Natural killer cell (primary cell): ENCODE measurements at regions not wholly inside any gene's neighbourhood (a gene's known extent, or its start where the extent isn't known, plus 50 kb on each side); places are given as distances from the start of the nearest gene placed in this dataset.

Experiments used
- ATAC-seq, 3 donors: fragments of 150-1000 bp in 2 of 3; fragments of 200-7000 bp in 1 of 3; cut with Tn5 transposase; 1 replicate in 1 of 3; 2 replicates in 2 of 3; pipeline ENCODE4 v1.10.0; 2021; ENCODE audit warnings: mild to moderate bottlenecking in 2 of 3, moderate library complexity in 2 of 3
- DNase-seq, 2 donors: peaks; one replicate each; pipeline versions ENCODE4 v3.0.0 to v3.0.0-alpha.2; 2013 to 2021; ENCODE audit warnings: mixed read lengths in 1 of 2
- H3K27ac ChIP-seq: one replicate; pipeline ENCODE4 v1.5.1; 2013; ENCODE audit warnings: mild to moderate bottlenecking, low read length
- H3K27me3 ChIP-seq: one replicate; pipeline ENCODE4 v1.6.1; 2013; ENCODE audit warnings: low read length; ENCODE audit not compliant: control insufficient read depth, insufficient read depth
- H3K36me3 ChIP-seq: one replicate; pipeline ENCODE4 v1.6.1; 2013; ENCODE audit warnings: low read length; ENCODE audit not compliant: control insufficient read depth, insufficient read depth
- H3K4me1 ChIP-seq: one replicate; pipeline ENCODE4 v1.6.1; 2013; ENCODE audit warnings: low read length; ENCODE audit not compliant: control insufficient read depth, insufficient read depth
- H3K4me3 ChIP-seq: one replicate; pipeline ENCODE4 v1.5.1; 2013; ENCODE audit warnings: low read length
- H3K9me3 ChIP-seq: one replicate; pipeline ENCODE4 v1.6.1; 2013; ENCODE audit warnings: low read length; ENCODE audit not compliant: control insufficient read depth, insufficient read depth
- H3K27ac Mint-ChIP-seq, 2 donors: one replicate each; pipeline ENCODE4 v1.8.0; 2022; ENCODE audit warnings: mild to moderate bottlenecking in 2 of 2, mixed read lengths in 2 of 2, moderate library complexity in 1 of 2
- H3K27me3 Mint-ChIP-seq, 2 donors: one replicate each; pipeline ENCODE4 v1.8.0; 2022; ENCODE audit warnings: low read depth in 2 of 2, mixed read lengths in 2 of 2
- H3K36me3 Mint-ChIP-seq: one replicate; pipeline ENCODE4 v1.8.0; 2022; ENCODE audit warnings: mixed read lengths
- H3K4me1 Mint-ChIP-seq, 2 donors: one replicate each; pipeline ENCODE4 v1.8.0; 2022; ENCODE audit warnings: mixed read lengths in 2 of 2
- H3K4me3 Mint-ChIP-seq: one replicate; pipeline ENCODE4 v1.8.0; 2022; ENCODE audit warnings: mild to moderate bottlenecking, moderate library complexity, mixed read lengths
- H3K9me3 Mint-ChIP-seq, 2 donors: one replicate each; pipeline ENCODE4 v1.8.0; 2022; ENCODE audit warnings: mixed read lengths in 2 of 2
- WGBS: methylation state at CpG from one replicate; pipeline ENCODE4 v1.1.7; 2013; ENCODE audit warnings: missing lambda C conversion rate; ENCODE audit not compliant: insufficient coverage; 5-methylcytosine and 5-hydroxymethylcytosine counted together
- intact Hi-C: fragments of 100-400 bp; cut with micrococcal nuclease; formaldehyde crosslinking; loops from one replicate; pipeline ENCODE4 v1.14.2; 2022
- TF ChIP-seq, protein P1 (sequence below): fragments of 200-600 bp; IDR thresholded peaks from one replicate; pipeline ENCODE4 v1.8.0; 2022; ENCODE audit warnings: antibody characterized with exemption

- no peaks in the 10 kb centered on the region for H3K36me3 Mint-ChIP-seq
- Histone ChIP-seq H3K27me3 (no peaks in the 10 kb centered on the region), H3K9me3 (peaks cover 5% of the 10 kb centered on the region), H3K36me3 (no peaks in the 10 kb centered on the region), H3K4me3 (no peak overlapping the region), H3K4me1 (no peaks in the 10 kb centered on the region), H3K27ac (no peak overlapping the region)
- H3K27ac Mint-ChIP-seq: no peak overlapping the region
- ATAC-seq (no peak), DNase-seq (no peak)
- 91% methylated on average over 3 of the region's 3 CpGs for WGBS
- intact Hi-C loops: no loop called here
- TF ChIP-seq, protein P1, sequence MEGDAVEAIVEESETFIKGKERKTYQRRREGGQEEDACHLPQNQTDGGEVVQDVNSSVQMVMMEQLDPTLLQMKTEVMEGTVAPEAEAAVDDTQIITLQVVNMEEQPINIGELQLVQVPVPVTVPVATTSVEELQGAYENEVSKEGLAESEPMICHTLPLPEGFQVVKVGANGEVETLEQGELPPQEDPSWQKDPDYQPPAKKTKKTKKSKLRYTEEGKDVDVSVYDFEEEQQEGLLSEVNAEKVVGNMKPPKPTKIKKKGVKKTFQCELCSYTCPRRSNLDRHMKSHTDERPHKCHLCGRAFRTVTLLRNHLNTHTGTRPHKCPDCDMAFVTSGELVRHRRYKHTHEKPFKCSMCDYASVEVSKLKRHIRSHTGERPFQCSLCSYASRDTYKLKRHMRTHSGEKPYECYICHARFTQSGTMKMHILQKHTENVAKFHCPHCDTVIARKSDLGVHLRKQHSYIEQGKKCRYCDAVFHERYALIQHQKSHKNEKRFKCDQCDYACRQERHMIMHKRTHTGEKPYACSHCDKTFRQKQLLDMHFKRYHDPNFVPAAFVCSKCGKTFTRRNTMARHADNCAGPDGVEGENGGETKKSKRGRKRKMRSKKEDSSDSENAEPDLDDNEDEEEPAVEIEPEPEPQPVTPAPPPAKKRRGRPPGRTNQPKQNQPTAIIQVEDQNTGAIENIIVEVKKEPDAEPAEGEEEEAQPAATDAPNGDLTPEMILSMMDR: no peak
- H3K4me3 Mint-ChIP-seq: no peak overlapping the region
- no peaks in the 10 kb centered on the region for H3K4me1 Mint-ChIP-seq
- no peaks in the 10 kb centered on the region for H3K27me3 Mint-ChIP-seq
- peaks cover 9 to 10% of the 10 kb centered on the region in 2 donors for H3K9me3 Mint-ChIP-seq
Observed at GRCh38 chr7:81074406-81074805, 155.6 kb upstream of the SEMA3C start.

DNA sequence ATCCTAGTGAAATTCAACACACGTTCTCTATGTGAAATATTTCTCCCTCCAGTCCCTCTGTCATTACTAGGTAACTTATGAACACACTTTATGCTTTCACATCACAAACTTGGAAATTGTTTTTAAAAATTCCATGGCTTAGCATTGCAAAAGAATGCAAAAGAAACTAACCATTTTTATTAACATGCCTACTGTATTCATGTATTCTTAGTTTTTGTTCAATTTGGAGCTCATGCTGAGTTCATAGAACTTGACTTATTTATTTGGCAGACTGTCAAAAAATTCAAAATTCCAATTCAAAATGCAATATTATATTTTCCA is 155.0 kb upstream of the SEMA3C start:
- Histone ChIP-seq H3K4me1 (no peaks in the 10 kb centered on the region), H3K27me3 (no peaks in the 10 kb centered on the region), H3K36me3 (no peaks in the 10 kb centered on the region), H3K4me3 (no peak overlapping the region), H3K27ac (no peak overlapping the region), H3K9me3 (peaks cover 5% of the 10 kb centered on the region)
- intact Hi-C loops: no loop called here
- peaks cover 9 to 10% of the 10 kb centered on the region in 2 donors for H3K9me3 Mint-ChIP-seq
- WGBS: 76% methylated on average over 1 of the region's 1 CpG
- H3K4me3 Mint-ChIP-seq: no peak overlapping the region
- ATAC-seq (no peak), DNase-seq (no peak)
- TF ChIP-seq, protein P1: no peak
- H3K4me1 Mint-ChIP-seq: no peaks in the 10 kb centered on the region
- H3K36me3 Mint-ChIP-seq: no peaks in the 10 kb centered on the region
- no peaks in the 10 kb centered on the region for H3K27me3 Mint-ChIP-seq
- H3K27ac Mint-ChIP-seq: no peak overlapping the region

DNA sequence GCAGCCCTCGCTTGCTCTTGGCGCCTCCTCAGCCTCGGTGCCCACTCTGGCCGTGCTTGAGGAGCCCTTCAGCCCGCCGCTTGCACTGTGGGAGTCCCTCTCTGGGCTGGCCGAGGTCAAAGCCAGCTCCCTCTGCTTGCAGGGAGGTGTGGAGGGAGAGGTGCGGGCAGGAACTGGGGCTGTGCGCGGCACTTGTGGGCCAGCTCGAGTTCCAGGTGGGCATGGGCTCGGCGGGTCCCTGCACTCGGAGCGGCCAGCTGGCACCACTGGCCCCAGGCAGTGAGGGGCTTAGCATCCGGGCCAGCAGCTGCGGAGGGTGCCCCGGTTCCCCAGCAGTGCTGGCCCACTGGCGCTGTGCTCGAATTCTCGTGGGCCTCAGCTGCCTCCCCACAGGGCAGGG is 152.1 kb upstream of the SEMA3C start:
- H3K27me3 Mint-ChIP-seq: no peaks in the 10 kb centered on the region
- H3K9me3 ChIP-seq: no peaks in the 10 kb centered on the region
- H3K4me1 Mint-ChIP-seq: no peaks in the 10 kb centered on the region
- H3K27ac Mint-ChIP-seq: no peak overlapping the region
- H3K27ac ChIP-seq: no peak overlapping the region
- intact Hi-C loops: no loop called here
- no peak for ATAC-seq
- TF ChIP-seq, protein P1: no peak
- H3K9me3 Mint-ChIP-seq: peaks cover 4 to 6% of the 10 kb centered on the region in 2 donors
- H3K36me3 Mint-ChIP-seq: no peaks in the 10 kb centered on the region
- no peaks in the 10 kb centered on the region for H3K27me3 ChIP-seq
- H3K4me3 ChIP-seq: no peak overlapping the region
- no peaks in the 10 kb centered on the region for H3K4me1 ChIP-seq
- no peaks in the 10 kb centered on the region for H3K36me3 ChIP-seq
- 94% methylated on average over 21 of the region's 21 CpGs for WGBS
- no peak overlapping the region for H3K4me3 Mint-ChIP-seq
- DNase-seq: no peak

DNA sequence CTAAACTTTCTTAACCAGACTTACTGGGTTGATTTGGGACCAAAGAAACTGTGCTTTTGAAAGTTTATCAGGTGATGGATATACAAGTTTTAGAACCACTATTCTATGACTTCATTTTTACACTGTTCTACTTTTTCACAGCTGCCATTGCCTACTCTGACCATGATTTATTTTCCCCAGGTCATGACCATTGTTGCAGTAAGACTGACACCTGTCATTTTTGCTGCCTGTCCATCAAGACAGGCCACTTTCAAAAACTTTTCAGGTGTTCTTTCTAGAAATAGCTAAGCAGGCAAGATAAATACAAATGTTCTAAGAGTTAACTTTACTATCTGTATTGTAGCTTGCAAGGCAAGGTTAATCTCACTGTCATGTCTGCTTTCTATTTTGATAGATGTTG is 147.9 kb upstream of the SEMA3C start:
- H3K36me3 Mint-ChIP-seq: no peaks in the 10 kb centered on the region
- no peaks in the 10 kb centered on the region for H3K4me1 Mint-ChIP-seq
- no peaks in the 10 kb centered on the region for H3K27me3 ChIP-seq
- H3K4me1 ChIP-seq: no peaks in the 10 kb centered on the region
- ATAC-seq (no peak), DNase-seq (no peak)
- H3K27ac Mint-ChIP-seq: no peak overlapping the region
- H3K4me3 ChIP-seq: no peak overlapping the region
- no peak overlapping the region for H3K4me3 Mint-ChIP-seq
- intact Hi-C loops: no loop called here
- TF ChIP-seq, protein P1: no peak
- H3K9me3 Mint-ChIP-seq: peaks cover 1 to 7% of the 10 kb centered on the region in 2 donors
- H3K36me3 ChIP-seq: no peaks in the 10 kb centered on the region
- no peak overlapping the region for H3K27ac ChIP-seq
- no peaks in the 10 kb centered on the region for H3K27me3 Mint-ChIP-seq
- no peaks in the 10 kb centered on the region for H3K9me3 ChIP-seq
